IPS DF 19.7 (cell line): ENCODE measurements at regions not wholly inside any gene's neighbourhood (a gene's known extent, or its start where the extent isn't known, plus 50 kb on each side); places are given as distances from the start of the nearest gene placed in this dataset.

Experiments used
- DNase-seq: peaks from one replicate; pipeline ENCODE4 v3.0.0-alpha.2; 2013; ENCODE audit warnings: low read depth, low spot score

DNA sequence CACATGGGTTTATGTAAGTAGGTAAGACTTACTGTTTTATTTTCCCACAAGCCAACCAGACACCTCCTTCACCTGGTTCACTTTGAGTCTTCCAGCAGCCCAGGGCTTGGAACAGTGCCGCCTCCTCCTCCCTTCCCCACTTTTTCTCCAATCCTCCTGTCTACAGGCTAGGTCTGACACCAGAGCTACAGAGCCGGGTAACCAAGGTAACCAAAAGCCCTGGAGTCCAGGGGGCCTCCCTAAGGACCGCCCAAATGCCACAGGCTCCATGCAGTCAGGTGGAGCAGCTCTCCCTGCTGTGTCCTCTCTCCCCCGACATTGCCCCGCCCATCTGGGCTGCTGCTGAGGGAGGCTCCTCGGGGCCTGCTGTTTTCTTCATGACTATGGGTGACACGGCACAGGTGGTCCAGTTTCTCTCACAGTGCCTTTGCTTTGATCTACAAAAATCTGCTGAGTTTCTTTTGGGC is 138.0 kb upstream of the EFNA5 start:
- DNase-seq: peak; percentile 90

DNA sequence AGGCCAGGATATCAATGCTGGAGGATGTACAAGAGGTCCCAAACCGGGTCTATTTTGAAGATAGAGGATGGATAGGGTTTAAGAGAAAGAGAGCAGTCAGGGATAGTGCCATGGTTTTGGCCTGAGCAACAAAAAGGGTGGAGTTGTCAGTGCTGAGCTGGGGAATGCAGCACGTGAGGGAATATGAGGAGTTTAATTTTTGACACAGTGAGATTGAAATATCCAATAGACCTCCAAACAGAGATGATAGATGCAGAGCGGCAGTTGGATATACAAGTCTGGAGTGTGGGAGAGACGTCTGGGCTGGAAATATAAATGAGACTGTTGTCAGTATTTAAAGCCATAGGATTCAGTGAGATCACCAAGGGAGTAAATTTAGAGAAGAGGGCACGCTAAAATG is 136.7 kb upstream of the EFNA5 start:
- no peak for DNase-seq

DNA sequence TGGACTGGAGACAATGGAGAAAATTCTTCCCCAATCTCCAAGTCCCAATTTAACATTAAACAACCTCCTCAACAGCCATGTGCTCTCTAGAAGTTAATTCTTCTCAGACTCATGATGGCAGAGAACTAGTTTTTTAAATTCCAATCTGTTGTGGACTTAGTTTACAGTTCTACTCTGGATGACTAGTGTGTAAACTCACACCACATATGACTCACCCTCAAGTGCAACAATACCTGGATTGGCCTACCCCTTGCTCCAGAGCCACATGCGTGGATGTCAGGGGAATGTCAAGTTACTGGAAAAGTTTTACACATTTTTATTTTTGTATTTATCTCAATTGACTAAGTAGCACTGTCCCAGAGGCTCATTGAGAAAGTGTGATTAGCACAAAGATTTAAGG is 136.0 kb upstream of the EFNA5 start:
- no peak for DNase-seq

DNA sequence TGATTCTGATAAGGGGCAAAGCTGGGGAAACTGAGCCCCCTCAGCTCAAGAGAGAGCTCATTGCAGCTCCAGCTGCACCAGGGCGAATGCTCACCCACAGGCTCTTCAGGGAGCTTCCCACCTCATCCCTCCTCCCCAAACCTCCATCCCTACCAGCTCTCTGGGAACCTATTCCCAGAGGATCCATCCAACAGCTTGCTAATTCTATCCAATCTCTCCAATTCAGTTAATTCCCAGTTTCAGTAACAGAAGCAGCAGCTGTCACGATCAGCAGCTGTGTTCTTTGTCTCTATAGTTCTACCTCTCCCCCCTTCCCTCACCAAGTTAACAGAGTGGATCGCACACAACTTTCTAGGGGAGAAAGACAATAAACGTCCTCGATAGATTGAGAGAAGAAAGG is 135.5 kb upstream of the EFNA5 start:
- DNase-seq: no peak

DNA sequence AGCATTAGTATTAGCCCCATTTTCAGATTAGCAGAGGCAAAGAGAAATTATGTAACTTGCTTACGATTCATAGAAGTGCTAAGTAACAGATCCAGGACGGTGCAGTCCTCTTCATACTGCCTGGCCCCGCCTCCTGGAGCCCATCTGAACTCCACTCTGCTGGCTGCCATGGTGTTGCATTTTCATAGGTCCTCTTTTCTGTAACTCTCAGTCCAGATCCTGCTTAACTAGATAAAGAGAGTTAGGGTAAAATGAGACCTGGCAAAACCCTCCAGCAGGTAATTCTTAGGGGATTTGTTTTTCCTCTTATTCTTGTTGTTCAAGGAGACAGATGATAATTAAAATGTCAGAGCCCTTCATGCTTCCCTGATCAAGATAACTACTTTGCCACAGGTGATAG is 135.1 kb upstream of the EFNA5 start:
- no peak for DNase-seq

DNA sequence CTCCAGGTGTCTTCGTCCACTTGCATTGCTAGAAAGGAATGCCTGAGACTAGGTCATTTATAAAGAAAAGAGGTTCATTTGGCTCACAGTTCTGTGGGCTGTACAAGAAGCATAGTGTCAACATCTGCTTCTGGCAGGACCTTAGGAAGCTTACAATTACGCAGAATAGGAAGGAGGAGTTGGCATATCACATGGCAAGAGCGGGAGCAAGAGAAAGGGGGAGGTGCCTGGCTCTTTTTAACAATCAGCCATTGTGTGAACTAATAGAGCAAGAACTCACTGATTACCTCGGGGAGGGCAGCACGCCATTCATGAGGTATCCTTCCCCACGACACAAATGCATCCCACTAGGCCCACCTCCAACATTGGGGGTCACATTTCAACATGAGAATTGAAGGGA is 134.4 kb upstream of the EFNA5 start:
- DNase-seq: no peak

DNA sequence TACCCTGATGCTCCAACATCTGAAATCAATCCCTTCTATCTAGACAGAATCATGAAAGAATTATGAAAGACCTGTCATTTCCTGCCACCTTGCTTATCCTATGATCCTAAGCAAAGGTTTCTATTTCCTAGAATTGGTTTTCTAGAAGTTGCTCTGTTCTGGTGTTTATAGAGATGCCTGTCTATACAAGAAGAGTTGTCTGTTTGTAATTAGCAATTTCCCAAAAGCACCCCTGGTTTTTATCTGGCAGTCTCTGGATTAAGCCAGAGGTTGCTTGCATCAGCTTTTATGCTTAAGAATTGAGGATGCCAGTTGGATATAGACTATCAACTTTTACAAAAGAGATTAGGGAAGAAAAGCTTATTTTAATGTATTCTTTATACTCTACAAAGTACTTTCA is 133.0 kb upstream of the EFNA5 start:
- DNase-seq: no peak

DNA sequence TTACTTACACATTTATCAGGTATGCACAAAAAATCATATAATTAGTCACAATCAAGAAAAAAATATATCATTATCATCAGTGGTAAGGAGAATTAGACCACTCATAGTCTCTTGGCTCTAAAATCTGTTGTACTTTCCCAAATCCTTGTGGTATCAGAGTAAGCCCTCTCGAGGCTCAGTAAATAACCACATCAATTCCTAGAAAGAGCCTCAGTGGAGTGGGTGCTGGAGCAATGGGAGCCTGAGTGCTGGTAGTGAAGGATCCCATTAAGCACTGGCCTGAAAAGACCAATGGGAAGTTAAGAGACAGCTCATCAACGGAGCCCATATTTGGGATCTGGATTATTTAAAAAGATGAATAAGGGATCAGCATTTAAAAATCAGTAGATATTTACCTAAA is 130.3 kb upstream of the EFNA5 start:
- no peak for DNase-seq

DNA sequence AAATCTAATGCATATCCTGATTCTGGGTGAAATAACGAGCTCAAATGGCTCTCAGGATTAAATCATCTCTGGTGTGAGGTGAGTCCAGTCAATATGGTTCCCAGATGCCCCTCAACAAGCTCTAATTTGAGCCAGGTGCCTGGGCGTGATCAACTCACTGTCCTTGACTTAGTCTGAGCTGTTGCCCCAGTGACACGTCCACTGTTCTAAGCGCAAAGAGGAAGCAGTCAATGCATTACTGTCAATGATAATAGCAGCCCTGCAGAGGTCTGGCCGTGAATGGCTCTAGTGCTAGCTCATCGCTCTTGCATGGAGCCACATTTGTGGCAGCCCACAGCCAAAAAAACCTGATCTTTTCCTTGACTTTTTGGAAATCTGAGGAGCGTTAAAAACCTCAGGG is 128.6 kb upstream of the EFNA5 start:
- no peak for DNase-seq

DNA sequence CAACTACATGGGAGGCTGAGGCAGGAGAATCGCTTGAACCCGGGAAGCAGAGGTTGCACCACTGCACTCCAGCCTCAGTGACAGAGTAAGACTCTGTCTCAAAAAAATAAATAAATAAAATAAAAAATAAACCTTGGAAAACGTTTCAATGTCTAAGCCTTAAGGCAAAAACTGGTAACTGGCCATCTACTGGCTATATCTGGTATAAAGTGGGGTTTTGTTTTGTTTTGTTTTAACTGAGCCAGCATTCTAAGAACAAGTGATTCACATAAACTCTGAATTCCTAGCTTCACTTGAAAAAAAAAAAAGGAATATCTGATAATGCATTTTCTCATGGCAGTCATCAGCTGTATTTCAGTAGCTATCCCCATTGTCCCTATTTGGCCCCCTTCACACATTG is 126.1 kb upstream of the EFNA5 start:
- no peak for DNase-seq

DNA sequence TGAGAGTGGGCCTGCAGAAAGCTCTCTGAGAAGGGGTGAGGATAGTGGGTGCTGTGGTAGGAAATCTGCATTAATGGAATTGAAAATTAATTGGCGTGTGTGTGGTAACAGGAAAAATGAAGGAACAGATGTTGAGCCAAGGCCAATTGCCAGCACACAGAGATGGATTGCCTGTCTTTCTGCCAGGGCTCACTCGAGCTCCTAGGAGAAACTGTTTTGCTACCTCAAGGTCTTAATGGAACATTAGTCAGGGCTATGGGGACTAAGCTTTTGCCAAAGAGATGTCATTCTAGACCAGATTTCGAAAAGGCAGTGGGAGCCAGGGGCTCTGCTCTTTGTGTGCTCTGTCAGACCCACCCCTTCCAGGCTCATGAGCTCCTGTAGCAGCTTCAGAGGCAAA is 124.0 kb upstream of the EFNA5 start:
- DNase-seq: no peak

DNA sequence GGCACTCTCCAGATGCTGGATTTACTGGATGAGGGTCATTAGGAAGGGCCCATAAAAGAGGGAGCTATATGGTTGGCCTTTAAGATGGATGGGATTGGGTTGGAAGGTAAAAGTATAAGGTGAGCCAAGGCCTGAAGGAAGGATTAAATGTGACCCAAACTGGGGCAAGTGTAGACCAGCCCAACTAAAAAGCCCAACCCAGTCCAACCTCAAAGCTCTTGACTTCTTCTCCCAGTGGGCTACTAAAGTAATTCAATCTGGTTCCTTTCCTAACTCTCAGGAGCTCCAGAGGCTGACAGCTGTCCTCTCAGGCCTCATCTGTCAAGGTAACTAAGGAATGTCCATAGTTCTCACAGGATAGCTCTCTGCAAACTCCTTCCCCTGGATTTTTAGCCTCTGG is 122.2 kb upstream of the EFNA5 start:
- no peak for DNase-seq

DNA sequence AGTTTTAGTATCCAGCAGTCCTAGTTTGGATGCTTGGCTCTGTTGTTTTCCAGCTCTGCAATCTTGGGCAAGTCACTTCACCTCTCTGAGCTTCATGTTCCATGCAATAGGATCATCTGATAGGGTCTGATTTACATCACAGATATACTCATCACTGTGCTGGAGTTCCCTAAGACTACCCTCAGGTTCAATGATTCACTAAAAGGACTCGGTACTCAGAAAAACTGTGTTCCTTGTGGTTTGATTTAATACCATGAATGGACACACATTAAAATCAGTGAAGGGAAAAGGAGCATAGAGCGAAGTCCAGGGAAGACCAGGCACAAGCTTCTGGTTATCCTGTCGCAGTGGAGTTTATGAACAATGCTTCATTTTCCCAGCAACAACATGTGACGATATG is 119.9 kb upstream of the EFNA5 start:
- no peak for DNase-seq

DNA sequence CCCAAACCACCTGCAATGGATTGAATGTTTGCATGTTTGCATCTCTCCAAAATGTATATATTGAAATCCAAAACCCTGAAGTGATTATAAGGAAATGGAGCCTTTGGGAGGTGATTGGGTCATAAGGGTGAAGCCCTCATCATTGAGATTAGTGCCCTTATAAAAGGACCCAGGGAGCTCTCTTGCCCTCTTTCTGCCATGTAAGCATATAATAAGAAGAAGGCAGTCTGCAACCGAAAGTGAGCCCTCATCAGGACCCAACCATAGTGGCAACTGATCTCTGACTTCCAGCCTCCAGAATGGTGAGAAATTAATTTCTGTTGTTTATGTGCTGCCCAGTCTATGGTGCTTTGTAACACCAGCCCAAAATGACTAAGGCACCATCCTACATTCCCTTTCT is 115.7 kb upstream of the EFNA5 start:
- no peak for DNase-seq

DNA sequence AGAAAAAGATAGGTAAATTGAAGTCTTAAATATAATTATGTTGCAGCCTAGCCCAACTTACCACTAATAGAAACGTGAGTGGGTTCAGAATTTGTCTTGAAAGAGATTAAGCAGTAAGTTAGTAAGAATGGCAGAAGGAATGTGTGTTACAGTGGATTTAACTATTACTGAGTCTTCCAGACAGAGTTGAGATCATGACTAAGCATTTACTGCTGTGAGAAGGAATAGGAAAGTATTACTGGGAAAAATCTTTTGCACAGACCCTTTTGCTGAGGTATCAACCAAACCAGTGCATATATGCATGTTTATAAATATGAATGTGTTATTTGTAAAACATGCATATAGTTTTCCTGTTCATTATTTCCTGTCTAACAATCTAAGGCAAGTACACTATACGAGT is 112.8 kb upstream of the EFNA5 start:
- DNase-seq: no peak

DNA sequence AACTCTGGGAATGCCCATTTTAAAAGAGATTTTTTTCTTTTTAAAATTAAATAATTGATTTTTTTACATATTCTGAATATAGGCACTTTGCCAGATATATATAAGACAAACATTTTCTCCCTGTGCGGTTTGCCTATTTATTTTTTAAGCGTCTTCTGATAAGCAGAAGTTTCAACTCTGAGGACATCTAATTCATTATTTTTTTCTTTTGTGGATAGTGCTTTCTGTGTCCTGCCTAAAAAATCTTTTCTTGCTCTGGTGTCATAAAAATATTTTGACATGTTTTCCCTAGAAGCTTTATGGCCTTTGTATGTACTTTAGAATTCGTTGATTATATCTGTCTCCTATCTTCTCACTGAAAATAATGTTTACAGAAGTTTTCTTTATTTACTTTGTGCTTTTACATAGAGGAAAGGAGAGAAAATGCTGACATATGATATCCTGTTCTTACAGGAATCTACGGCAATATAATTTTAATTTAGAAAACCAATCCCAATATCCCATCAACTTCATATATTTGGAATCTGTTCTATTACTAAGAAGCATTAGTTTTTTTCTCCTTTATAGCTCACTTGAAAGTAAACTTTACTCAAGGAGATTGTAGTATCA is 111.9 kb upstream of the EFNA5 start:
- DNase-seq: no peak

DNA sequence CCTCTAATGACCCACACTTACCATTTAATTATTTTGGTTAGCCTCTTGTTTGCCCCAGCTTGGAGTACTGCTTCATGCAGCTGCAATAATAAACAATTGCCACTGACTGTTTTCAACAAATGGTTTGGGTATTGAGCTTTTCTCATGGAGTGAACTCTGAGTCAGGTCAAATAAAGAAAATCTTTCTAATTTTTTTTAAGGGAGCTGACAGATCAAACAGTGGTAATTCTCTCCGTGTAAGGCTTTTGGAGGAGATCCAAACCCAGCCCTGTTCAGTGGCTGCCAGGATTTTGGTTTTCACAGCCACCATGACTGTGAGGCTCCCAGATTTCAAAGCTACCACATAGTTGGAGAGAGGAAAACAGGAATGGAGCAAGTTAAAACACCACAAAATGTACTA is 110.7 kb upstream of the EFNA5 start:
- DNase-seq: no peak

DNA sequence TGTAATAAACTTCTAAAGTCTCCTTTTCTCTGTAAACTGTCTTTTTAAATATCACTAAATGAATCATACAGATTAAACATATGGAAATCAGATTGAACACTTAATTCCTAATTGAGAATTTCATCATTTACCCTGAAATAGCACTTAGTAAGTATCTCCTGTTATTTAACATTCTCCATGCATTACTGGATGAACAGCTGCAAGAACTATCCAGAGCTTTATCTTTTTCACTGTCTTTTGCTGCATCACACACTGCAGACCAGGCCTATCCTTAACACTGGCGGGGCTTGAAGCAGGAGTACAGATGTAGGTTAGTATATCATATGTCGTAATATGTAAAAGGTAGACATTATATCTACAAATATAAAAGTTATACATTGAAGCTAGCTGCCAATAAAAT is 108.7 kb upstream of the EFNA5 start:
- no peak for DNase-seq

DNA sequence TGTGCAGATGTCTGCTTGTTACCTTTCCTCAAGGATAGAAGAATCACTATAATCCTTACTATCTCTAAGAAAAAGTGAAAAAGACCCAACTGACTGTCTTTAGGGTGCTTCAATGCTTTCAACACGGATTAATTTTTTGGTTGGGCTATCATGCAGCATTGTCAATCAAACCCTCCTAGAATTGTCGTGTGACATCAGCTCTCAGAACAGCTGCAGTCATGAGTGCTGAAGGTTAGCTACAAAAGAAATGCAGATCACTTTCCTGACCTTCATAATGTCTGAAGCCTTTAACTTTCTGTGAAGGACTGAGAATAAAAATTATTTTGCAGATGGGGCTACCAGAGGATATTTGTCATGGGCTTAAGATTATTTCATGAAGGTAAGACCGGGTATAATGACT is 107.9 kb upstream of the EFNA5 start:
- no peak for DNase-seq

DNA sequence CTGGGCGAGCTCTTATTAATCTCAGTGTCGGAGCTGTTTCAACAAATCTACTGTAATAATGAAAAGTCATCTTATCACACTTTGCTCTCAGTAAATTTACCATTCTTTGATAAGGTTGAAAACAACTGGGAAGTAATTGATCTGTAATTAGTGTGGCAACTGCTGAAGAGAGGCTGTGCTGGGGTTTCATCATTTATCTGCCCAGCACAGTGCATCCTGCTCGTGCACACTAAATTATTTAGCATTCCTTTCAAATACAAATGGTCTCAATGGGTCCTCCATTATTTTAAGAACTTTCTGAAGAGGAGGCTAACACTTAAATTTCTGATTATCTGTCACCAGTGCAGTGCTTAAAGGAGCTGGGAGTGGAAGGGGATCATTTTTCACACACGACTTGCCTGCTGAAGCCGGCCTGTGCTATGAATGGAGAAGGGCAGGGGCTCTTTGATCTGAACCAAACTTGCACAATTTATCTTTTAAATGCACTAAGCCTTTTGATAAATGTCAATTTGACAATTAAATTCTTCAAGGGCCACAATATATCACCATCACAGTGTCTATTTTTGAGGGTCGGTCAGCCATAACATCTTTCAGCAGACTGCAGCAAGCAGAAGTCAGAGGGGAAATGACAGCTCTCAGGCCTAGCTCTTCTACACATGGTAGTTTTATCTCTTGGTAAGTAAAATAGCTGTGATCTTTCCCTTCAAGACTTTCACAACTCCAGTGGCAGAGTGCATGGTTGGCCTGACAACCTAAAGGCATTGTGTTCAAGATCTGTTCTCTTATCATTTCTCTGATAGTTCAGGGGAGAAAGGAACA is 106.4 kb upstream of the EFNA5 start:
- no peak for DNase-seq

DNA sequence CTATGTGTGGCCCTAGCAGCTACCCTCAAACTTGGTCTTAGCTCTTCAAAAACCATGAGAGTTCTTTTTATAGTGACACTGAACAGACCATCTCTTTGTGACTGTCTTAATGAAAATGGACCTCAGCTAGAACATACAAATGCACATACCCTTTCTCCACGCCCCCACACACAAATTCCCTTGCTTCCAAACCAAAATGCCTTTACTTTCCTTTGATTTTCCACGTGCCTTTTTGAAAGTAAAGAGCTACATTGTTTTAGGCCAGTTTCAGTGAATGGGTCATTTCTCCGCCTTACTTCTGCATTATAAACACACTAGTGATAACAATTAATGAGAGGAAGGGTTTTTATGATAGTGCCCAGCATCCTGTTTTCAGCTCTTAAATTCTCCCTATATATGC is 105.8 kb upstream of the EFNA5 start:
- no peak for DNase-seq

DNA sequence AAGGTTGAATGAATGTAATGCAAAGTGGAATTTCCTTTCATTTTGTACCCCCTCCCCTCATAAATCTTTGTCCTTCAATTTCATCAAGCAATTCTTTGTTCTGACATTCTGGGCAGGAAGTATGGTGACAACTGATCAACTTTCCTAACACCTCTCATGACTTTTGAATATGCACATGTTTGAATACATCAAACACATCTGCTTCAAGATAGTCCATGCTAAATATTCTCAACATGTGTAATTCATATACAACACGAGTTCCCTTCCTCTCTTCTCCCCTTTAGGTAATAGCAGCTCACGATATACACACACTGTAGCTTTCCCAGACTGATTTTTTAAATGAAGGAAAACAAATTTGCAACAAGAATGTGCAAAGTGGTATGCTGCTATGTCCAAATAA is 103.6 kb upstream of the EFNA5 start:
- DNase-seq: no peak

DNA sequence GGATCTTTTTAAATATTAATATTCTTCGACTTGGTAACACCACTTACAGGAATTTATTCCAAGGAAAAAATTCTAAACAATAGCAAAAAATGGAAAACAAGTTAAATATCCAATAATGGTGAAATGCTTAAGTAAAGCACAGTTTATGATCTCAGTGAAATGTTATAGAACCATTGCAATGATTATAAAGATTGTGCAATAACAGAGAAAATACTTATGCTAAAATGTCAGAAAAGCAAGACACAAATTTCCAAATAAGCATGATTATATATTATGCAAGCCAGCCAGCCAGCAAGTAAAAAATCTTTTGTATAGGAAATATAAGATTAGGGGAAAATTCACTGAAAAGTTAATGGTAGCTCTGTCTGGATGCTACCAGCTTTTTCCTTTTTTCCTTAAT is 102.7 kb upstream of the EFNA5 start:
- DNase-seq: no peak
